WTC11 (cell line): ENCODE measurements at regions not wholly inside any gene's neighbourhood (a gene's known extent, or its start where the extent isn't known, plus 50 kb on each side); places are given as distances from the start of the nearest gene placed in this dataset.

Experiments used
- ATAC-seq: fragments of 200-7000 bp; cut with Tn5 transposase; 2 replicates; pipeline ENCODE4 v1.10.0; 2021; ENCODE audit warnings: mild to moderate bottlenecking, moderate library complexity
- CTCF ChIA-PET: fragments of 300-600 bp; sonication (Branson Sonifier 250); formaldehyde crosslinking; loops from one replicate; lab custom pipeline; 2021; ENCODE audit warnings: antibody characterized with exemption; lab: Charles Lee
- POLR2A ChIA-PET: fragments of 350-600 bp; sonication (Branson Sonifier 250); formaldehyde crosslinking; loops from one replicate; lab custom pipeline; 2021; ENCODE audit warnings: antibody characterized with exemption; lab: Charles Lee
- DNase-seq: peaks from one replicate; pipeline ENCODE4 v3.0.0; 2021; ENCODE audit warnings: low spot score
- H3K27ac Mint-ChIP-seq: 2 replicates; pipeline ENCODE4 v1.8.0; 2021; ENCODE audit warnings: mixed read lengths
- H3K27me3 Mint-ChIP-seq: 2 replicates; pipeline ENCODE4 v1.8.0; 2021; ENCODE audit warnings: low read depth, mild to moderate bottlenecking, moderate library complexity, mixed read lengths
- H3K36me3 Mint-ChIP-seq: 2 replicates; pipeline ENCODE4 v1.8.0; 2021; ENCODE audit warnings: mixed read lengths
- H3K4me1 Mint-ChIP-seq: 2 replicates; pipeline ENCODE4 v1.8.0; 2022; ENCODE audit warnings: mixed read lengths
- H3K4me3 Mint-ChIP-seq: 2 replicates; pipeline ENCODE4 v1.8.0; 2021; ENCODE audit warnings: mild to moderate bottlenecking, moderate library complexity, mixed read lengths
- H3K9me3 Mint-ChIP-seq: 2 replicates; pipeline ENCODE4 v1.8.0; 2021; ENCODE audit warnings: mixed read lengths
- CREM ChIP-seq: sonication (generic); formaldehyde crosslinking; IDR thresholded peaks from 2 replicates; pipeline ENCODE4 v1.8.1; 2022; ENCODE audit warnings: mild to moderate bottlenecking, missing genetic modification reagents, moderate library complexity
- ETV6 ChIP-seq: sonication (generic); formaldehyde crosslinking; IDR thresholded peaks from 2 replicates; pipeline ENCODE4 v1.8.1; 2022; ENCODE audit warnings: mild to moderate bottlenecking, missing genetic modification reagents
- FOXK1 ChIP-seq: sonication (generic); formaldehyde crosslinking; IDR thresholded peaks from 2 replicates; pipeline ENCODE4 v1.8.0; 2022; ENCODE audit warnings: mild to moderate bottlenecking, moderate library complexity, missing genetic modification reagents
- GRHL2 ChIP-seq: fragments of 250-450 bp; sonication (Bioruptor Pico); IDR thresholded peaks from 2 replicates; pipeline ENCODE4 v1.8.0; 2022; ENCODE audit warnings: mild to moderate bottlenecking, moderate library complexity; ENCODE audit not compliant: insufficient replicate concordance, severe bottlenecking
- GTF2I ChIP-seq: fragments of 250-450 bp; sonication (Bioruptor Pico); conservative IDR thresholded peaks from 2 replicates; pipeline ENCODE4 v1.4.0; 2021; ENCODE audit warnings: mild to moderate bottlenecking
- PRRX2 ChIP-seq: fragments of 250-450 bp; sonication (Bioruptor Pico); IDR thresholded peaks from 2 replicates; pipeline ENCODE4 v1.8.0; 2021; ENCODE audit warnings: mild to moderate bottlenecking
- RORB ChIP-seq: fragments of 250-450 bp; sonication (Bioruptor Pico); IDR thresholded peaks from 2 replicates; pipeline ENCODE4 v1.9.0; 2021; ENCODE audit warnings: mild to moderate bottlenecking
- ZBTB21 ChIP-seq: sonication (generic); formaldehyde crosslinking; IDR thresholded peaks from 2 replicates; pipeline ENCODE4 v1.8.1; 2023; ENCODE audit warnings: mild to moderate bottlenecking, missing genetic modification reagents, borderline replicate concordance
- ZNF396 ChIP-seq: fragments of 250-450 bp; sonication (Bioruptor Pico); IDR thresholded peaks from 2 replicates; pipeline ENCODE4 v1.8.0; 2021; ENCODE audit warnings: mild to moderate bottlenecking, moderate library complexity, borderline replicate concordance
- ZNF671 ChIP-seq: fragments of 250-450 bp; sonication (Bioruptor Pico); IDR thresholded peaks from 2 replicates; pipeline ENCODE4 v1.8.0; 2021; ENCODE audit warnings: mild to moderate bottlenecking
- TF ChIP-seq, protein P1 (sequence below): fragments of 250-450 bp; sonication (Bioruptor Pico); IDR thresholded peaks from 2 replicates; pipeline ENCODE4 v2.1.2; 2022; ENCODE audit warnings: mild to moderate bottlenecking, moderate library complexity
- TF ChIP-seq, protein P2 (sequence below): fragments of 200-600 bp; IDR thresholded peaks from 2 replicates; pipeline ENCODE4 v1.8.0; 2022; ENCODE audit warnings: antibody characterized with exemption
- TF ChIP-seq, protein P3 (sequence below): sonication (generic); formaldehyde crosslinking; IDR thresholded peaks from 2 replicates; pipeline ENCODE4 v1.8.1; 2023; ENCODE audit warnings: mild to moderate bottlenecking, missing genetic modification reagents
- TF ChIP-seq, protein P4 (sequence below): sonication (generic); formaldehyde crosslinking; IDR thresholded peaks from 2 replicates; pipeline ENCODE4 v1.8.1; 2022; ENCODE audit warnings: missing genetic modification reagents, borderline replicate concordance

DNA sequence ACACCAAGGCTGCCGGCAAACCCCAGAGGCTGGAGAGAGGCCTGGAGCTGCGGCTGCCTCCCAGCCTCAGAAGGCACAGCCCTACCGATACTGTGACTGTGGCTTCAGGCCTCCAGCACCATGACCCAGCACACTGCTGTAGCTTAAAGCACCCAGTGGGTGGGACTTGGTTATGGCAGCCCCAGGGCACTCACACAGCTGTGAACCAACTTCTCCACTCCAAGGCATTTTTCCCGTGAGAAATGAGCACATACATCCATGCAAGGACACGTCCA lies 199.5 kb downstream of the NDUFA10 start:
- TF ChIP-seq, protein P1, sequence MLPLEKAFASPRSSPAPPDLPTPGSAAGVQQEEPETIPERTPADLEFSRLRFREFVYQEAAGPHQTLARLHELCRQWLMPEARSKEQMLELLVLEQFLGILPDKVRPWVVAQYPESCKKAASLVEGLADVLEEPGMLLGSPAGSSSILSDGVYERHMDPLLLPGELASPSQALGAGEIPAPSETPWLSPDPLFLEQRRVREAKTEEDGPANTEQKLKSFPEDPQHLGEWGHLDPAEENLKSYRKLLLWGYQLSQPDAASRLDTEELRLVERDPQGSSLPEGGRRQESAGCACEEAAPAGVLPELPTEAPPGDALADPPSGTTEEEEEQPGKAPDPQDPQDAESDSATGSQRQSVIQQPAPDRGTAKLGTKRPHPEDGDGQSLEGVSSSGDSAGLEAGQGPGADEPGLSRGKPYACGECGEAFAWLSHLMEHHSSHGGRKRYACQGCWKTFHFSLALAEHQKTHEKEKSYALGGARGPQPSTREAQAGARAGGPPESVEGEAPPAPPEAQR (CRISPR knock-in tag) = no peak

DNA sequence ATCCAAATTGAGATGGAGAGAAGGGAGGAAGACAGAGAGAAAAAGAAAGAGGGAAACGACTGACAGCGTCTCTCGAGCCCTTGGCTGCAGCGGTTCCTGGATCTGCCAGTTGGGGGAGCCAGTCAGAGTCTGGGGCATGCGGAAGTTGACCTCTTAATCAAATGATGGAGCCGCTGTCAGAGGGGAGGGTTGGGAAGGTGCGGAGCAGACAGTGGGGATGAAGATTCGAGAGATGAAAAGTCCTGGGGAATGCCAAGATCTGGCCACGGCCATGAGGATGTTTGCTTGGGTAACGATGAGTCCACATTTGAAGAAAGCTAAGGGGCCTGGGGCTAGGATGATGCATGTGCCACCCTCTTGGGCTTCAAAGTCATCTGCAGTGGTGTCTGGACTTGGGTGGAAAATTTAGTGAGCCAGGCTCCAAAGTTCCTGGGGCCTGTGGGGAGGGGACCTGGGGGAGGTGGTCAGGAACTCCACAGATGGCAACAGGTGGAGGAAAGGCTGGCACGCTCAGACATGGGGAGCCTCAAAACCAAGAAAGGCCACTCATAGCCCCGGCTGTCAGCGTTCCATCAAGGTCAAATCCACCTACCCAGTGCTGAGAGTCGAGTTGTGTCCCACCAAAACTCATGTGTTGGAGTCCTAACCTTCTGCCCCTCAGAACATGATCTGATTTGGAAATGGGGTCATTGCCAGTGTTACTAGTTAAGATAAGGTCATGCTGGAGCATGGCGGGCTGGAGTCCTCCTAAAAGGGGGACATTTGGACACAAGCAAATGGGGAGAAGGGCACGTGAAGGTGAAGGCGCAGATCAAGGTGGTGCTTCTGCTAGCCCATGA lies 200.1 kb downstream of the NDUFA10 start:
- ChIA-PET CTCF (interaction anchor here (0.6 to 2.1 kb wide), 51 partner anchors 8 to 444 kb away, joined by 3 to 17 read pairs (median 4); partner anchors contain the start of genes HDAC4 and NDUFA10), POLR2A (no interaction called here)
- peak overlapping the region; percentile 53 for H3K4me3 Mint-ChIP-seq
- H3K27ac Mint-ChIP-seq = no peak overlapping the region
- no peak for TF ChIP-seq ZNF671 (CRISPR knock-in tag)
- TF ChIP-seq, protein P2, sequence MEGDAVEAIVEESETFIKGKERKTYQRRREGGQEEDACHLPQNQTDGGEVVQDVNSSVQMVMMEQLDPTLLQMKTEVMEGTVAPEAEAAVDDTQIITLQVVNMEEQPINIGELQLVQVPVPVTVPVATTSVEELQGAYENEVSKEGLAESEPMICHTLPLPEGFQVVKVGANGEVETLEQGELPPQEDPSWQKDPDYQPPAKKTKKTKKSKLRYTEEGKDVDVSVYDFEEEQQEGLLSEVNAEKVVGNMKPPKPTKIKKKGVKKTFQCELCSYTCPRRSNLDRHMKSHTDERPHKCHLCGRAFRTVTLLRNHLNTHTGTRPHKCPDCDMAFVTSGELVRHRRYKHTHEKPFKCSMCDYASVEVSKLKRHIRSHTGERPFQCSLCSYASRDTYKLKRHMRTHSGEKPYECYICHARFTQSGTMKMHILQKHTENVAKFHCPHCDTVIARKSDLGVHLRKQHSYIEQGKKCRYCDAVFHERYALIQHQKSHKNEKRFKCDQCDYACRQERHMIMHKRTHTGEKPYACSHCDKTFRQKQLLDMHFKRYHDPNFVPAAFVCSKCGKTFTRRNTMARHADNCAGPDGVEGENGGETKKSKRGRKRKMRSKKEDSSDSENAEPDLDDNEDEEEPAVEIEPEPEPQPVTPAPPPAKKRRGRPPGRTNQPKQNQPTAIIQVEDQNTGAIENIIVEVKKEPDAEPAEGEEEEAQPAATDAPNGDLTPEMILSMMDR = peak; percentile 18; the same call in 1 of the 2 replicates
- peaks cover 13% of the 10 kb centered on the region for H3K4me1 Mint-ChIP-seq
- H3K36me3 Mint-ChIP-seq = no peaks in the 10 kb centered on the region
- no peaks in the 10 kb centered on the region for H3K9me3 Mint-ChIP-seq
- ATAC-seq (peak; percentile 77), DNase-seq (peak; percentile 66)
- no peaks in the 10 kb centered on the region for H3K27me3 Mint-ChIP-seq

More for the DNA sequence above, 199.5 kb downstream of the NDUFA10 start:
- DNase-seq = peak; percentile 1
- ChIA-PET CTCF (no interaction called here), POLR2A (no interaction called here)
- no peak for ATAC-seq
- H3K4me3 Mint-ChIP-seq = no peak overlapping the region
- H3K36me3 Mint-ChIP-seq = no peaks in the 10 kb centered on the region
- no peak overlapping the region for H3K27ac Mint-ChIP-seq
- no peaks in the 10 kb centered on the region for H3K9me3 Mint-ChIP-seq
- H3K27me3 Mint-ChIP-seq = no peaks in the 10 kb centered on the region; the same call in 1 of the 2 replicates
- peaks cover 16% of the 10 kb centered on the region for H3K4me1 Mint-ChIP-seq

DNA sequence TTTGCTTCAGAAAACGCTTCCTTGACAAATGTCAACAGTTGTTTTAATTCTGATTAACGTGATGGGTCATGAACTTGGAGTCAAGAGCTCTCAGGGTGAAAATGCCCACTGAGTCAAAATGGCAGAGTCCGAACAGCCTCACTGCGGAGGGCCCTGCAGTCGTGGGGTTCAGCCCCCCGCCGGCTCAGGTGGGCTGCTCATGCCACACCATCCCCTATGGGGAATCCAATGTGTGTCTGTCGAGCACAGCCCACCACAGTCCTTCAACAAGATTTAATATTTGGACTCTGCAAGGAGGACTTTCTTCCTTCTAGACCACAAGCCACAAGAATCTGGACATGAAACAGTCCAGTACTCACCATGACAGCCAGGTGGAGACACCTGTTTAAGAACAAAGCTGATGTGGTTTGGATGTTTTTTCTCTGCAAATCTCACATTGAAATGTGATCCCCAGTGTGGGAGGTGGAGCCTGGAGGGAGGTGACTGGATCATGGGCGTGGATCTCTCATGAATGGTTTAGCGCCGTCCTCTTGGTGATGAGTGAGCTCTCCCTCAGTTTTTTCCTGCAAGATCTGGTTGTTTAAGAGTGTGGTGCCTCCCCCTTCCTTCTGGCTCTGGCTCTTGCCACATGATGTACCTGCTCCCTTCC lies 201.0 kb downstream of the NDUFA10 start:
- DNase-seq = peak; percentile 65
- Mint-ChIP-seq H3K36me3 (no peaks in the 10 kb centered on the region), H3K27me3 (no peaks in the 10 kb centered on the region), H3K4me3 (peak overlapping the region; percentile 53), H3K9me3 (no peaks in the 10 kb centered on the region), H3K4me1 (peaks cover 13% of the 10 kb centered on the region), H3K27ac (no peak overlapping the region)
- ChIA-PET CTCF (interaction anchor here (0.6 to 2.1 kb wide), 57 partner anchors 9 to 443 kb away, joined by 3 to 17 read pairs (median 4); partner anchors contain the start of genes HDAC4 and NDUFA10), POLR2A (no interaction called here)
- TF ChIP-seq ZNF396 = no peak
- ATAC-seq = peak; percentile 93

DNA sequence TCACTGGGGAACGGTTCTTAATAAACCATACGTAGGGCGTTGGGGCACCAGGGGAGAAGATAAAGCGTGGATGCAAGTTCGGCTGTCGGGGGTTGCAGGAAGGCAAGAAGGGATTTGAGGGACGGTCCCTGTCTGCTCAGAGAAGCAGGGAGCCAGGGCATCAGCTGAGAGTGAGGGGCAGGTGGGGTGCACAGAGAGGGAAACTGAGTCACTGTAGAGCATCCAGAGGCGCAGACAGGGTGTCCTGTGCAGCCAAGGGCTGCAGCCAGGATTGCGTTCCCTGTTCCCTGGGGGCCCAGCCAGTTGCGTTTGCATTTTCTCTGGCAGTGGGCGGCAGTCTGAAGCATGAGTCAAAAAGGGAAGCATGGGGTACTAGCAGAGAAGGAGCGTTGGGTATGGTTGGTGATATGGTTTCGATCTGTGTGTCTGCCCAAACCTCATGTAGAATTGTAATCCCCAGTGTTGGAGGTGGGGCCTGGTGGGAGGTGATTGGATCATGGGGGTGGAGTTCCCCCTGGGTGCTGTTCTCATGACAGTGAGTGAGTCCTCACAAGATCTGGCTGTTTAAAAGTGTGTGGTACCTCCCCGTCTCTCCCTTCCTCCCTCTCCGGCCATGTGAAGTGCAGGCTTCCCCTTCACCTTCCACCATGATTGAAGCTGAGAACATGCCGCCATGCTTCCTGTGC lies 202.9 kb downstream of the NDUFA10 start:
- no peaks in the 10 kb centered on the region for H3K9me3 Mint-ChIP-seq
- no peak for DNase-seq
- peaks cover 9% of the 10 kb centered on the region for H3K4me1 Mint-ChIP-seq
- CTCF ChIA-PET = no interaction called here
- TF ChIP-seq GTF2I (CRISPR knock-in tag) = no peak
- no peak for TF ChIP-seq ETV6
- TF ChIP-seq RORB (CRISPR knock-in tag) = no peak
- no peak for TF ChIP-seq CREM (CRISPR knock-in tag)
- no peak for TF ChIP-seq PRRX2 (CRISPR knock-in tag)
- TF ChIP-seq GRHL2 (CRISPR knock-in tag) = no peak
- TF ChIP-seq, protein P3, sequence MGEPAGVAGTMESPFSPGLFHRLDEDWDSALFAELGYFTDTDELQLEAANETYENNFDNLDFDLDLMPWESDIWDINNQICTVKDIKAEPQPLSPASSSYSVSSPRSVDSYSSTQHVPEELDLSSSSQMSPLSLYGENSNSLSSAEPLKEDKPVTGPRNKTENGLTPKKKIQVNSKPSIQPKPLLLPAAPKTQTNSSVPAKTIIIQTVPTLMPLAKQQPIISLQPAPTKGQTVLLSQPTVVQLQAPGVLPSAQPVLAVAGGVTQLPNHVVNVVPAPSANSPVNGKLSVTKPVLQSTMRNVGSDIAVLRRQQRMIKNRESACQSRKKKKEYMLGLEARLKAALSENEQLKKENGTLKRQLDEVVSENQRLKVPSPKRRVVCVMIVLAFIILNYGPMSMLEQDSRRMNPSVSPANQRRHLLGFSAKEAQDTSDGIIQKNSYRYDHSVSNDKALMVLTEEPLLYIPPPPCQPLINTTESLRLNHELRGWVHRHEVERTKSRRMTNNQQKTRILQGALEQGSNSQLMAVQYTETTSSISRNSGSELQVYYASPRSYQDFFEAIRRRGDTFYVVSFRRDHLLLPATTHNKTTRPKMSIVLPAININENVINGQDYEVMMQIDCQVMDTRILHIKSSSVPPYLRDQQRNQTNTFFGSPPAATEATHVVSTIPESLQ (CRISPR knock-in tag) = no peak
- no peak for TF ChIP-seq ZBTB21 (CRISPR knock-in tag)
- TF ChIP-seq, protein P4, sequence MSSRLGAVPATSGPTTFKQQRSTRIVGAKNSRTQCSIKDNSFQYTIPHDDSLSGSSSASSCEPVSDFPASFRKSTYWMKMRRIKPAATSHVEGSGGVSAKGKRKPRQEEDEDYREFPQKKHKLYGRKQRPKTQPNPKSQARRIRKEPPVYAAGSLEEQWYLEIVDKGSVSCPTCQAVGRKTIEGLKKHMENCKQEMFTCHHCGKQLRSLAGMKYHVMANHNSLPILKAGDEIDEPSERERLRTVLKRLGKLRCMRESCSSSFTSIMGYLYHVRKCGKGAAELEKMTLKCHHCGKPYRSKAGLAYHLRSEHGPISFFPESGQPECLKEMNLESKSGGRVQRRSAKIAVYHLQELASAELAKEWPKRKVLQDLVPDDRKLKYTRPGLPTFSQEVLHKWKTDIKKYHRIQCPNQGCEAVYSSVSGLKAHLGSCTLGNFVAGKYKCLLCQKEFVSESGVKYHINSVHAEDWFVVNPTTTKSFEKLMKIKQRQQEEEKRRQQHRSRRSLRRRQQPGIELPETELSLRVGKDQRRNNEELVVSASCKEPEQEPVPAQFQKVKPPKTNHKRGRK (CRISPR knock-in tag) = no peak
- no peak for TF ChIP-seq FOXK1 (CRISPR knock-in tag)
- TF ChIP-seq, all 79 proteins: peak for 0
- Mint-ChIP-seq H3K4me3 (no peak overlapping the region), H3K27me3 (no peaks in the 10 kb centered on the region), H3K36me3 (no peaks in the 10 kb centered on the region), H3K27ac (no peak overlapping the region)
- POLR2A ChIA-PET = no interaction called here
- no peak for ATAC-seq
